Epithelial cell of esophagus (primary cell): ENCODE measurements at regions not wholly inside any gene's neighbourhood (a gene's known extent, or its start where the extent isn't known, plus 50 kb on each side); places are given as distances from the start of the nearest gene placed in this dataset.
A peak's percentile ranks its signal among the peaks of the same experiment; 100 is the strongest.

Experiments
- DNase-seq: peaks from one replicate; pipeline ENCODE4 v3.0.0; 2010; ENCODE audit warnings: low read depth
- H3K4me3 ChIP-seq: 2 replicates; pipeline ENCODE4 v1.5.1; 2011; ENCODE audit warnings: mild to moderate bottlenecking, low read length, control low read depth
- CTCF ChIP-seq: IDR thresholded peaks from 2 replicates; pipeline ENCODE4 v1.5.1; 2011; ENCODE audit warnings: low read depth, mild to moderate bottlenecking, low read length, control low read depth, inconsistent platforms; ENCODE audit not compliant: insufficient read depth; ENCODE audit errors: missing control alignments

- no peak for TF ChIP-seq CTCF
- H3K4me3 ChIP-seq = no peak overlapping the region
- no peak for DNase-seq
These were observed 913.9 kb upstream of the NDST4 start for GRCh38 chr4:116027311-116027710.

GRCh38 chr4:116024954-116025708 lies 911.7 kb upstream of the NDST4 start:
- DNase-seq = no peak
- TF ChIP-seq CTCF = no peak
- H3K4me3 ChIP-seq = no peak overlapping the region

GRCh38 chr4:116023049-116023448 lies 909.6 kb upstream of the NDST4 start:
- DNase-seq = no peak
- no peak for TF ChIP-seq CTCF
- no peak overlapping the region for H3K4me3 ChIP-seq

GRCh38 chr4:116020141-116020722 lies 906.8 kb upstream of the NDST4 start:
- H3K4me3 ChIP-seq = no peak overlapping the region
- TF ChIP-seq CTCF = no peak
- peak; percentile 32 for DNase-seq

GRCh38 chr4:116018831-116019230 lies 905.4 kb upstream of the NDST4 start:
- no peak overlapping the region for H3K4me3 ChIP-seq
- peak; percentile 86 for DNase-seq
- no peak for TF ChIP-seq CTCF

- no peak overlapping the region for H3K4me3 ChIP-seq
- TF ChIP-seq CTCF = no peak
- peak; percentile 98 for DNase-seq
These were observed 902.8 kb upstream of the NDST4 start for GRCh38 chr4:116016201-116016600.

GRCh38 chr4:116015549-116015948 lies 902.1 kb upstream of the NDST4 start:
- TF ChIP-seq CTCF = no peak
- H3K4me3 ChIP-seq = no peak overlapping the region
- DNase-seq = no peak
